ENCODE measurements at regions not wholly inside any gene's neighbourhood (a gene's known extent, or its start where the extent isn't known, plus 50 kb on each side); places are given as distances from the start of the nearest gene placed in this dataset.

- no peak overlapping the region for H3K4me3 Mint-ChIP-seq (ENCODE audit: low read depth)
- H3K36me3 Mint-ChIP-seq (ENCODE audit: low read depth) = no peaks in the 10 kb centered on the region
- no peaks in the 10 kb centered on the region for H3K4me1 Mint-ChIP-seq (ENCODE audit: low read depth)
- H3K27me3 Mint-ChIP-seq (ENCODE audit: low read depth) = no peaks in the 10 kb centered on the region
- no peaks in the 10 kb centered on the region for H3K9me3 Mint-ChIP-seq
- intact Hi-C loops (cut with micrococcal nuclease) = no loop called here
- no peak for DNase-seq (ENCODE audit: low spot score)
- no peak overlapping the region for H3K27ac Mint-ChIP-seq
Measured at GRCh38 chr5:52543594-52543993, 244.1 kb upstream of the ITGA1 start.

GRCh38 chr5:52544738-52545137, 243.0 kb upstream of the ITGA1 start:
- H3K9me3 Mint-ChIP-seq = no peaks in the 10 kb centered on the region
- no peak for DNase-seq (ENCODE audit: low spot score)
- H3K27me3 Mint-ChIP-seq (ENCODE audit: low read depth) = no peaks in the 10 kb centered on the region
- H3K4me1 Mint-ChIP-seq (ENCODE audit: low read depth) = no peaks in the 10 kb centered on the region
- no peak overlapping the region for H3K4me3 Mint-ChIP-seq (ENCODE audit: low read depth)
- H3K27ac Mint-ChIP-seq = no peak overlapping the region
- intact Hi-C loops (cut with micrococcal nuclease) = no loop called here
- H3K36me3 Mint-ChIP-seq (ENCODE audit: low read depth) = no peaks in the 10 kb centered on the region

- peaks cover 4% of the 10 kb centered on the region for H3K27me3 Mint-ChIP-seq (ENCODE audit: low read depth)
- H3K27ac Mint-ChIP-seq = no peak overlapping the region
- DNase-seq (ENCODE audit: low spot score) = no peak
- H3K9me3 Mint-ChIP-seq = no peaks in the 10 kb centered on the region
- H3K4me1 Mint-ChIP-seq (ENCODE audit: low read depth) = no peaks in the 10 kb centered on the region
- no peaks in the 10 kb centered on the region for H3K36me3 Mint-ChIP-seq (ENCODE audit: low read depth)
- no peak overlapping the region for H3K4me3 Mint-ChIP-seq (ENCODE audit: low read depth)
- intact Hi-C loops (cut with micrococcal nuclease) = no loop called here
Measured at GRCh38 chr5:52554293-52554692, 233.4 kb upstream of the ITGA1 start.

GRCh38 chr5:52560366-52560765, 227.3 kb upstream of the ITGA1 start:
- Mint-ChIP-seq H3K27ac (no peak overlapping the region), H3K4me1 (ENCODE audit: low read depth) (no peaks in the 10 kb centered on the region), H3K4me3 (ENCODE audit: low read depth) (no peak overlapping the region), H3K9me3 (no peaks in the 10 kb centered on the region), H3K36me3 (ENCODE audit: low read depth) (no peaks in the 10 kb centered on the region), H3K27me3 (ENCODE audit: low read depth) (peaks cover 3% of the 10 kb centered on the region)
- DNase-seq (ENCODE audit: low spot score) = no peak
- intact Hi-C loops (cut with micrococcal nuclease) = no loop called here

- no peak for DNase-seq (ENCODE audit: low spot score)
- intact Hi-C loops (cut with micrococcal nuclease) = no loop called here
- Mint-ChIP-seq H3K4me1 (ENCODE audit: low read depth) (no peaks in the 10 kb centered on the region), H3K27me3 (ENCODE audit: low read depth) (peaks cover 3% of the 10 kb centered on the region), H3K27ac (no peak overlapping the region), H3K36me3 (ENCODE audit: low read depth) (no peaks in the 10 kb centered on the region), H3K9me3 (no peaks in the 10 kb centered on the region), H3K4me3 (ENCODE audit: low read depth) (no peak overlapping the region)
Measured at GRCh38 chr5:52562473-52562872, 225.2 kb upstream of the ITGA1 start.

DNA sequence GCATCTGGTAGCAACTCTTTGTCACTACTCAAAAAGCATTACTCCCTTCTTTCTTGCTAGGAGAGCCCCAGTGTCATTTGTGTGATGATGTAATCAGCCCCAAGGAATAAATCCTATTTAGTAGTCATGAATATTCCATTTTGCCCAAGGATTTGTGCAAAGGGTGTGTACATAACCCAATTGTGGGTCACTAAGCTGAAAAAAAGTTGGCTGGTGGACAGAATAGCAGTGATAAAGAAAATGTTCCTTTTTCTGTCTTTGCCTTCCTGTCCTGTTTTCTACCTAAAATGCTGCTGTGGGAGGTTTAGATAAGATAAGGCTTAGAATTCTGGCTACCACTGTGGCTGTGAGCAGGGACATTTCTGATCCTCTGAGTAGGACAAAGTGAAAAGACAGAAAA, 223.1 kb upstream of the ITGA1 start:
- Mint-ChIP-seq H3K9me3 (no peaks in the 10 kb centered on the region), H3K27me3 (ENCODE audit: low read depth) (no peaks in the 10 kb centered on the region), H3K27ac (no peak overlapping the region), H3K4me1 (ENCODE audit: low read depth) (no peaks in the 10 kb centered on the region), H3K36me3 (ENCODE audit: low read depth) (no peaks in the 10 kb centered on the region), H3K4me3 (ENCODE audit: low read depth) (no peak overlapping the region)
- no peak for DNase-seq (ENCODE audit: low spot score)
- intact Hi-C loops (cut with micrococcal nuclease) = no loop called here

DNA sequence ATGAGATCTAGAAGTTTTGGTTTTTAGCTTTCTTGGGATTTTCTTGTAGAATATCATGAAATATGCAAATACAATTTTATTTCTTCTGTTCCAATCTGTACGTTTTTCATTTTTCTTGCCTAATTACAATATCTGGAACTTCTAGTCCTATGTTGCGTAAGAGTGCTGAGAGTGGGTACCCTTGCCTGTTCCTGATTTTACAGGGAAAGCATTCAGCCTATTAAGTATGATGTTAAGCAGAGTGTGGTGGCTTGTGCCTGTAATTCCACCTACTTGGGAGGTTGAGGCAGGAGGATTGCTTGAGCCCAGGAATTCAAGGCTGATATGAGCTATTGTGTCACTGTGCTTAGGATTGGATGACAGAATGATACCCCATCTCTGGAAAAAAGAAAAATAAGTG, 210.2 kb upstream of the ITGA1 start:
- H3K27ac Mint-ChIP-seq = no peak overlapping the region
- intact Hi-C loops (cut with micrococcal nuclease) = no loop called here
- H3K4me1 Mint-ChIP-seq (ENCODE audit: low read depth) = no peaks in the 10 kb centered on the region
- H3K36me3 Mint-ChIP-seq (ENCODE audit: low read depth) = no peaks in the 10 kb centered on the region
- no peak for DNase-seq (ENCODE audit: low spot score)
- H3K27me3 Mint-ChIP-seq (ENCODE audit: low read depth) = peaks cover 1% of the 10 kb centered on the region
- no peak overlapping the region for H3K4me3 Mint-ChIP-seq (ENCODE audit: low read depth)
- H3K9me3 Mint-ChIP-seq = no peaks in the 10 kb centered on the region

- no peaks in the 10 kb centered on the region for H3K36me3 Mint-ChIP-seq (ENCODE audit: low read depth)
- no peak for DNase-seq (ENCODE audit: low spot score)
- H3K27ac Mint-ChIP-seq = no peak overlapping the region
- intact Hi-C loops (cut with micrococcal nuclease) = no loop called here
- H3K9me3 Mint-ChIP-seq = no peaks in the 10 kb centered on the region
- peaks cover 1% of the 10 kb centered on the region for H3K27me3 Mint-ChIP-seq (ENCODE audit: low read depth)
- H3K4me1 Mint-ChIP-seq (ENCODE audit: low read depth) = no peaks in the 10 kb centered on the region
- no peak overlapping the region for H3K4me3 Mint-ChIP-seq (ENCODE audit: low read depth)
Measured at GRCh38 chr5:52579391-52579790, 208.3 kb upstream of the ITGA1 start.

GRCh38 chr5:52580921-52581320, 206.8 kb upstream of the ITGA1 start:
- no peaks in the 10 kb centered on the region for H3K36me3 Mint-ChIP-seq (ENCODE audit: low read depth)
- H3K27ac Mint-ChIP-seq = no peak overlapping the region
- intact Hi-C loops (cut with micrococcal nuclease) = no loop called here
- H3K4me3 Mint-ChIP-seq (ENCODE audit: low read depth) = no peak overlapping the region
- peaks cover 1% of the 10 kb centered on the region for H3K27me3 Mint-ChIP-seq (ENCODE audit: low read depth)
- H3K9me3 Mint-ChIP-seq = no peaks in the 10 kb centered on the region
- H3K4me1 Mint-ChIP-seq (ENCODE audit: low read depth) = no peaks in the 10 kb centered on the region
- DNase-seq (ENCODE audit: low spot score) = no peak

- no peaks in the 10 kb centered on the region for H3K9me3 Mint-ChIP-seq
- peaks cover 5% of the 10 kb centered on the region for H3K27me3 Mint-ChIP-seq (ENCODE audit: low read depth)
- intact Hi-C loops (cut with micrococcal nuclease) = no loop called here
- H3K36me3 Mint-ChIP-seq (ENCODE audit: low read depth) = no peaks in the 10 kb centered on the region
- H3K4me1 Mint-ChIP-seq (ENCODE audit: low read depth) = no peaks in the 10 kb centered on the region
- no peak overlapping the region for H3K4me3 Mint-ChIP-seq (ENCODE audit: low read depth)
- H3K27ac Mint-ChIP-seq = no peak overlapping the region
- no peak for DNase-seq (ENCODE audit: low spot score)
Measured at GRCh38 chr5:52582313-52582712, 205.4 kb upstream of the ITGA1 start.

- H3K36me3 Mint-ChIP-seq (ENCODE audit: low read depth) = no peaks in the 10 kb centered on the region
- DNase-seq (ENCODE audit: low spot score) = no peak
- H3K27me3 Mint-ChIP-seq (ENCODE audit: low read depth) = peaks cover 4% of the 10 kb centered on the region
- intact Hi-C loops (cut with micrococcal nuclease) = no loop called here
- H3K9me3 Mint-ChIP-seq = no peaks in the 10 kb centered on the region
- H3K4me1 Mint-ChIP-seq (ENCODE audit: low read depth) = no peaks in the 10 kb centered on the region
- H3K27ac Mint-ChIP-seq = no peak overlapping the region
- no peak overlapping the region for H3K4me3 Mint-ChIP-seq (ENCODE audit: low read depth)
Measured at GRCh38 chr5:52587131-52587530, 200.6 kb upstream of the ITGA1 start.

GRCh38 chr5:52597625-52598024, 190.1 kb upstream of the ITGA1 start:
- Mint-ChIP-seq H3K27ac (no peak overlapping the region), H3K36me3 (ENCODE audit: low read depth) (no peaks in the 10 kb centered on the region), H3K27me3 (ENCODE audit: low read depth) (no peaks in the 10 kb centered on the region), H3K4me1 (ENCODE audit: low read depth) (no peaks in the 10 kb centered on the region), H3K4me3 (ENCODE audit: low read depth) (no peak overlapping the region), H3K9me3 (no peaks in the 10 kb centered on the region)
- DNase-seq (ENCODE audit: low spot score) = no peak
- intact Hi-C loops (cut with micrococcal nuclease) = no loop called here

DNA sequence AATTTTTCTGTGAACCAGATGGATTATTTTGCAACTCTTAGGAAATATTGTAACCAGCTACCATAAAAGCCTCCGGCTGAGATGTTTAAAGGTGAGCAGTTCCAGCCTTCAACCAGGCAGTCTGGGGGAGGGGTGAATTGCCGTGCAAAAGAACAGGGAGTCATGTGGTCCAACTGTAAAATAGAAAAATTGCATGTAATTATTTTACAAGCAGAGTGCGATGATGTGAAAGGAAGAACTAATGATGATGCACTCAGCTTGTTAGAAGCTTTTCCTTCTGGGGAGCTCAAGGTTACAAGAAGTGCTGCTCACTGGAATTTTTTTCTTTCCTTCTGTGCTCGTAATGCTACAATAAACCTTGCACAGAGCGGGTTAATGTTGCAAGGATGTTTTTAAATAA, 188.7 kb upstream of the ITGA1 start:
- DNase-seq (ENCODE audit: low spot score) = no peak
- H3K27ac Mint-ChIP-seq = no peak overlapping the region
- no peaks in the 10 kb centered on the region for H3K27me3 Mint-ChIP-seq (ENCODE audit: low read depth)
- no peaks in the 10 kb centered on the region for H3K4me1 Mint-ChIP-seq (ENCODE audit: low read depth)
- H3K9me3 Mint-ChIP-seq = no peaks in the 10 kb centered on the region
- no peaks in the 10 kb centered on the region for H3K36me3 Mint-ChIP-seq (ENCODE audit: low read depth)
- H3K4me3 Mint-ChIP-seq (ENCODE audit: low read depth) = no peak overlapping the region
- intact Hi-C loops (cut with micrococcal nuclease) = no loop called here

DNA sequence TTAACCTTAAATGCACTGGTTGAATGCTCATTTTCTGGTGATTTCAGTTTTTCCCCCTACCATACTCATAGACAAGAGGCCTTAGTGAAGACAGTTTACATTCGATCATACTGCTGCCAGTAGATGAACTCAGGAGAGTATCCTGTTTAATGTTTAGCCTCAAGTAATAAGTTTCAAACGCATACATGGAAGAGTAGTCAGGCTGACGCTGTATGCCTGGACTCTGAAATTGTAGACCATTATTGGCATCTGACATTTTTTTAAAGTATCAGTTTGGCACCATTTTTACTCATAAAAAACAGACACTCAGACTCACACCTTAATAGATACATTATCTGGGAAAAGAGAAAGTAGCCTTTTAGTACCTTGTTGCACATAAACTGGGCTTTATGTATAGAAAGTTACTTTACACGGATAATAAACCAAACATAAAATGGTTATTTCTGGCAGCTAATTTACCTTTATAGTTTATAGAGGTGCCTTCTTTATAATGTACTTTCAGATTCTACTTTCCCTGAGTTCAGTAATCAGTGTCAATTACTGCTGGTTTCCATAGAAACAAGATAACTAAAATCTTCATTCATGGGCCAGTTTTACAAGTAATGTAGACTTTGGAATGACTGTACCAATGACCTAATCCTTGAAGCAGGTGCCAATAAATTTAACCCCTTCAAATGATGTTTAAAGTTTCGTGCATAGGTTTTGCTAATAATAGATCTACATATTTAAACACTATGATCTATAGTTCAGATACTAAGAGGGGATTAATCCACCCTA, 183.8 kb upstream of the ITGA1 start:
- Mint-ChIP-seq H3K4me1 (ENCODE audit: low read depth) (no peaks in the 10 kb centered on the region), H3K4me3 (ENCODE audit: low read depth) (no peak overlapping the region), H3K36me3 (ENCODE audit: low read depth) (no peaks in the 10 kb centered on the region), H3K27ac (no peak overlapping the region), H3K9me3 (no peaks in the 10 kb centered on the region), H3K27me3 (ENCODE audit: low read depth) (no peaks in the 10 kb centered on the region)
- no peak for DNase-seq (ENCODE audit: low spot score)
- intact Hi-C loops (cut with micrococcal nuclease) = no loop called here
